Gastrocnemius medialis (tissue), 4 donors: ENCODE measurements at regions not wholly inside any gene's neighbourhood (a gene's known extent, or its start where the extent isn't known, plus 50 kb on each side); places are given as distances from the start of the nearest gene placed in this dataset.

Experiments used
- POLR2A ChIP-seq, 2 donors: fragments of 450-650 bp; IDR thresholded peaks; one replicate each; pipeline ENCODE4 v1.6.1; 2017; ENCODE audit warnings: antibody characterized with exemption in 2 of 2, mild to moderate bottlenecking in 2 of 2, moderate library complexity in 2 of 2
- TF ChIP-seq, protein P1 (sequence below), 5 experiments: fragments of 450-650 bp in 3 of 5; fragments of 200-600 bp in 2 of 5; sonication (generic) in 2 of 5; IDR thresholded peaks in 4 of 5; conservative IDR thresholded peaks in 1 of 5; 1 replicate in 4 of 5; 2 replicates in 1 of 5; pipeline ENCODE4 v1.5.1; 2016 to 2019; ENCODE audit warnings: antibody characterized with exemption in 5 of 5, mild to moderate bottlenecking in 3 of 5, moderate library complexity in 3 of 5

DNA sequence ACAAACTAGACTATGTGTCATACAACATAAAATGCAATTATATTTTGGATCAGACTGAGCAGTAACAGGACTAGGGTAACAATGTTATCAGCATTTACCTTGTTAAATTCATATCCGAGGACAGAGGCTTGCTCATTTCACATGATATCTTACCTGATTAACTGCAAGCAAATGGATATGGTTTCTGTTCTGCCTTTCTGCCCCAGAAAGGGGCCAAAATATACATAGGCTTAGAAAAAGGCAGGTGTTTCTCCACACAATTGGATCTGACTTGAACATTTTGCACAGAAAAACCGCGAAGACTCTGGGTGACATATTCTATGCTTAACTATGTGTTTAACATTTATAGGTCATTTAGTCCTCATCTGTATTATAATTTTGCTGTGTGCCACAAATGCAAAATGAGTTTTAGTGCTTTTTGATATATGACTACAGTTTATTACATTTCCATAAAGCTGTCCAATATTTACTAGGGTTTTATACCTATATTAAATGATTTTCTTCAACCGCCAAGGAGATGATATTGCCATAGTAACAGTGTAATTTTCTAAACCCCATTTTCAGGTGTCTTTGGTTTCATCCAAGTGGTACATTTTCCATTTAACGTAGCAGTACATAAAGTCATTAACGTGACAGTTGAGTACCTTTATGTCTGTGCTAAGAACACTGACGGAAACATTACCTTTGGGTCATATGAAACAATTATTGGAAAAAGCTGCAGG is 249.3 kb upstream of the KRR1 start:
- TF ChIP-seq, protein P1, sequence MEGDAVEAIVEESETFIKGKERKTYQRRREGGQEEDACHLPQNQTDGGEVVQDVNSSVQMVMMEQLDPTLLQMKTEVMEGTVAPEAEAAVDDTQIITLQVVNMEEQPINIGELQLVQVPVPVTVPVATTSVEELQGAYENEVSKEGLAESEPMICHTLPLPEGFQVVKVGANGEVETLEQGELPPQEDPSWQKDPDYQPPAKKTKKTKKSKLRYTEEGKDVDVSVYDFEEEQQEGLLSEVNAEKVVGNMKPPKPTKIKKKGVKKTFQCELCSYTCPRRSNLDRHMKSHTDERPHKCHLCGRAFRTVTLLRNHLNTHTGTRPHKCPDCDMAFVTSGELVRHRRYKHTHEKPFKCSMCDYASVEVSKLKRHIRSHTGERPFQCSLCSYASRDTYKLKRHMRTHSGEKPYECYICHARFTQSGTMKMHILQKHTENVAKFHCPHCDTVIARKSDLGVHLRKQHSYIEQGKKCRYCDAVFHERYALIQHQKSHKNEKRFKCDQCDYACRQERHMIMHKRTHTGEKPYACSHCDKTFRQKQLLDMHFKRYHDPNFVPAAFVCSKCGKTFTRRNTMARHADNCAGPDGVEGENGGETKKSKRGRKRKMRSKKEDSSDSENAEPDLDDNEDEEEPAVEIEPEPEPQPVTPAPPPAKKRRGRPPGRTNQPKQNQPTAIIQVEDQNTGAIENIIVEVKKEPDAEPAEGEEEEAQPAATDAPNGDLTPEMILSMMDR (IDR thresholded peaks at IDR 0.05 in 4 of 5, conservative IDR thresholded peaks at IDR 0.05 in 1 of 5) = no peak
- no peak for TF ChIP-seq POLR2A (IDR thresholded peaks at IDR 0.05)
